Mucosa of rectum (tissue), 2 donors: ENCODE measurements at regions not wholly inside any gene's neighbourhood (a gene's known extent, or its start where the extent isn't known, plus 50 kb on each side); places are given as distances from the start of the nearest gene placed in this dataset.

Experiments
- H3K27ac ChIP-seq, 2 donors: one replicate each; pipeline ENCODE4 v1.7.0; 2013; ENCODE audit warnings: inconsistent platforms in 2 of 2, low read depth in 2 of 2, low read length in 2 of 2
- H3K27me3 ChIP-seq, 2 donors: one replicate each; pipeline ENCODE4 v1.7.0; 2013; ENCODE audit warnings: low read length in 2 of 2; ENCODE audit not compliant: control insufficient read depth in 2 of 2, insufficient read depth in 2 of 2
- H3K36me3 ChIP-seq, 2 donors: one replicate each; pipeline ENCODE4 v1.7.0; 2013; ENCODE audit warnings: low read length in 2 of 2; ENCODE audit not compliant: control insufficient read depth in 2 of 2, insufficient read depth in 2 of 2
- H3K4me1 ChIP-seq, 2 donors: one replicate each; pipeline ENCODE4 v1.7.0; 2013; ENCODE audit warnings: low read length in 2 of 2, mild to moderate bottlenecking in 1 of 2; ENCODE audit not compliant: control insufficient read depth in 2 of 2, insufficient read depth in 2 of 2
- H3K4me3 ChIP-seq, 2 donors: one replicate each; pipeline ENCODE4 v1.7.0; 2013; ENCODE audit warnings: low read length in 2 of 2
- H3K9ac ChIP-seq, 2 donors: one replicate each; pipeline ENCODE4 v1.7.0; 2013; ENCODE audit warnings: low read length in 2 of 2, low read depth in 1 of 2, mild to moderate bottlenecking in 1 of 2
- H3K9me3 ChIP-seq, 2 donors: one replicate each; pipeline ENCODE4 v1.7.0; 2013; ENCODE audit warnings: low read length in 2 of 2; ENCODE audit not compliant: control insufficient read depth in 2 of 2
- donor health status: healthy.
- donor health status: Normal muscosa, but diverticular disease.

- H3K4me1 ChIP-seq = no peaks in the 10 kb centered on the region
- no peaks in the 10 kb centered on the region for H3K36me3 ChIP-seq
- H3K27ac ChIP-seq = no peak overlapping the region
- H3K4me3 ChIP-seq = no peak overlapping the region
- H3K27me3 ChIP-seq = peaks cover 0 to 3% of the 10 kb centered on the region in 2 donors
- H3K9me3 ChIP-seq = no peaks in the 10 kb centered on the region
- no peak overlapping the region for H3K9ac ChIP-seq
These were observed 542.8 kb upstream of the PCDH9 start for GRCh38 chr13:67772807-67773453.

DNA sequence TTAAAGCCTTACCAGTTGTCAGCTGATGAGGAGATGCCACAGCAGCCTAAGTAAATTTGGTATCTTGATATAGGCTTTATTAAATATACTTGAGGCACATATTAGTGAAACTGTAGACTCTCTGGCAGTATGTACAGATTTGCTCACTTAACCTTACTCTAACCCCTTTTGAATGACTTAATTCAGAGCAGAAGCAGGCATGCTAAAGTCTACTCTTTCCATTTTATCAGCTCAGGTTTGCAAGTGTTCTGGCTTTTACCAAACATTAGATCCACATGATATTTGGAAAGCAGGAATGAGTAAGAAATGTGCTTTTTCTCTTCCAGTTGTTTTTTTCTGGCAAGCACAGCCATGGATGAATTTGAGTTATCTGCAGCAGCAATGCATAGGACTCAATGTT lies 541.0 kb upstream of the PCDH9 start:
- H3K9me3 ChIP-seq = no peaks in the 10 kb centered on the region
- H3K27ac ChIP-seq = no peak overlapping the region
- no peaks in the 10 kb centered on the region for H3K4me1 ChIP-seq
- H3K36me3 ChIP-seq = no peaks in the 10 kb centered on the region
- H3K4me3 ChIP-seq = no peak overlapping the region
- peaks cover 0 to 3% of the 10 kb centered on the region in 2 donors for H3K27me3 ChIP-seq
- H3K9ac ChIP-seq = no peak overlapping the region

- no peaks in the 10 kb centered on the region for H3K36me3 ChIP-seq
- H3K9ac ChIP-seq = no peak overlapping the region
- no peak overlapping the region for H3K4me3 ChIP-seq
- H3K4me1 ChIP-seq = no peaks in the 10 kb centered on the region
- no peaks in the 10 kb centered on the region for H3K9me3 ChIP-seq
- peaks cover 0 to 3% of the 10 kb centered on the region in 2 donors for H3K27me3 ChIP-seq
- H3K27ac ChIP-seq = no peak overlapping the region
These were observed 539.8 kb upstream of the PCDH9 start for GRCh38 chr13:67769987-67770341.

DNA sequence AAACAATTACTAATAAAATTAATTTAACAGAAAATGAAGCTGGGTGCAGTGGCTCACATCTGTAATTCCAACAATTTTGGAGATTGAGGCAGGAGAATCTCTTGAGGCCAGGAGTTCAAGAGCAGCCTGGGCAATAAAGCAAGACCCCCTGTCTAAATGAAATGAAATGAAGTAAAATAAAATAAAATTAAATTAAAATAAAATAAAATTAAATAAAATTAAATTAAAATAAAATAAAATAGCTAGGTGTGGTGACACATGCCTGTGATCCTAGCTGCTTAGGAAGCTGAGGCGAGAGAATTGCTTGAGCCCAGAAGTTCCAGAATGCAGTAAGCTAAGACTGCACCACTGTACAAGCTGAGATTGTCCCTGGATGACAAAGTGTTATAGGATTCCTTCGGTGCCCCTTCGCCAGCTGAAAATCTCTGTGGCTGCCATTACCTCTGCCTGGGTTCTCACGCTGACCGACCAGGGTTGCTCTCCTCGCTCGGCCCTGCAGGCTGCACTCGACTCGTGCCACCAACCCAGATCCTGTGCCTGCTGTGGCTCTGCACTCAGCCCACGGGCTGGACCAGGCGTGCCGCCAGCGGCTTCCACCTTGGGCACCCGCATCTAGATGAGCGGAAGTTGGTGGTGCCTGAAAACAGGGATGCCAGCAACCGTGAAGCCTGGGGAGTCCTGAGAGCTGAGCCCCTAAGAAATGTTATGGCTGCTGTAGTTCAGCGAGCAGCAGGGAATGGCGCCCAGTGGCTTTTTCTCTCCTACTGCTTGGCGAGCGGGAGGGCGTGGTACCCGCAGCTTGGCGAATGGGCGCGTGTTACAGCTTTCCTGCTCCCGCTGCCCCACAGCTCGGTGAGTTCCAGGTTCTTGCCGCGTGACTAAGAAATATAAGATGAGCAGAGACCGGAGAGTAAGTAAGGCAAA lies 539.2 kb upstream of the PCDH9 start:
- Histone ChIP-seq H3K27me3 (peaks cover 0 to 3% of the 10 kb centered on the region in 2 donors), H3K9ac (no peak overlapping the region), H3K9me3 (no peaks in the 10 kb centered on the region), H3K4me3 (no peak overlapping the region), H3K27ac (no peak overlapping the region), H3K4me1 (no peaks in the 10 kb centered on the region), H3K36me3 (no peaks in the 10 kb centered on the region)

DNA sequence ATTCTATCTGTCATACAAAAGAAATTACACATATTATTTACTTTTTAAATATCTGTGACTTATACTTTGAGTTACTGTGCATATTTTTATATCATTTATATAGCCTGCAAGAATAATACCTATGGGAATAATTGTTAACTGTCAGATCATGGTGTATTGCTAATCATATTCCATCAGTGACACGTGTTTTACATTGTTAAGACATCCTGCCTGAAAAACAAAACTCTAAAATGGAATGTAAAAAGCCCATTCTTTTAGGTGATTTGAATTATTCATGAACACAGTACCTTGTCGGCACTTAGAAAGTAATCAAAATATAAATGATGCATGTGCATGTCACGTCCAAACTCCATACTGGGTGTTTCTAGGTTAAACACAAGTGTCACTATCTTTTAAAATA lies 533.8 kb upstream of the PCDH9 start:
- H3K9ac ChIP-seq = no peak overlapping the region
- no peaks in the 10 kb centered on the region for H3K9me3 ChIP-seq
- H3K4me3 ChIP-seq = no peak overlapping the region
- no peak overlapping the region for H3K27ac ChIP-seq
- no peaks in the 10 kb centered on the region for H3K27me3 ChIP-seq
- no peaks in the 10 kb centered on the region for H3K36me3 ChIP-seq
- no peaks in the 10 kb centered on the region for H3K4me1 ChIP-seq

DNA sequence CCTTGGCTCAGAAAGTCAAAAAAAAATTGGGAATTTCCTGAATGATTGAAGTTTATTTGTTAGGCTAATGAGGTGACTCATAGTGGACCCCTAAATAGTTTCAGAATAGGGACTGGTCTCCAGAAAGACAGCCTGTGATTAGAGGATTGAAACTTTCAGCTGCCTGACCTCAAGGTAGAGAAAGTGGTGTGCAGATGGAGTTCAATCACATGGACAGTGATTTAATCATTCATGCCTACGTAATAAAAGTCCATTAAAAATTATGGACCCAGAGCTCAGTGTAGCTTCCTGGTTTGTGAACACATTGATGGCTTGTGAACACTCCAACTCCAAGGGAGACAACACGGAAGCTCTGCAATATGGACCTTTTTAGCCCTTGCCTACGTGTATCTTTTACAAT lies 533.2 kb upstream of the PCDH9 start:
- no peaks in the 10 kb centered on the region for H3K36me3 ChIP-seq
- no peak overlapping the region for H3K4me3 ChIP-seq
- no peaks in the 10 kb centered on the region for H3K27me3 ChIP-seq
- no peaks in the 10 kb centered on the region for H3K4me1 ChIP-seq
- no peak overlapping the region for H3K9ac ChIP-seq
- no peak overlapping the region for H3K27ac ChIP-seq
- no peaks in the 10 kb centered on the region for H3K9me3 ChIP-seq

- Histone ChIP-seq H3K9me3 (no peaks in the 10 kb centered on the region), H3K4me1 (no peaks in the 10 kb centered on the region), H3K27me3 (no peaks in the 10 kb centered on the region), H3K4me3 (no peak overlapping the region), H3K27ac (no peak overlapping the region), H3K9ac (no peak overlapping the region), H3K36me3 (no peaks in the 10 kb centered on the region)
These were observed 528.8 kb upstream of the PCDH9 start for GRCh38 chr13:67758975-67759374.

- Histone ChIP-seq H3K27me3 (no peaks in the 10 kb centered on the region), H3K36me3 (no peaks in the 10 kb centered on the region), H3K27ac (no peak overlapping the region), H3K4me1 (no peaks in the 10 kb centered on the region), H3K4me3 (no peak overlapping the region), H3K9ac (no peak overlapping the region), H3K9me3 (no peaks in the 10 kb centered on the region)
These were observed 523.9 kb upstream of the PCDH9 start for GRCh38 chr13:67754012-67754411.

- no peaks in the 10 kb centered on the region for H3K9me3 ChIP-seq
- no peaks in the 10 kb centered on the region for H3K27me3 ChIP-seq
- H3K9ac ChIP-seq = no peak overlapping the region
- H3K4me3 ChIP-seq = no peak overlapping the region
- no peaks in the 10 kb centered on the region for H3K36me3 ChIP-seq
- H3K4me1 ChIP-seq = no peaks in the 10 kb centered on the region
- no peak overlapping the region for H3K27ac ChIP-seq
These were observed 522.6 kb upstream of the PCDH9 start for GRCh38 chr13:67752759-67753158.

DNA sequence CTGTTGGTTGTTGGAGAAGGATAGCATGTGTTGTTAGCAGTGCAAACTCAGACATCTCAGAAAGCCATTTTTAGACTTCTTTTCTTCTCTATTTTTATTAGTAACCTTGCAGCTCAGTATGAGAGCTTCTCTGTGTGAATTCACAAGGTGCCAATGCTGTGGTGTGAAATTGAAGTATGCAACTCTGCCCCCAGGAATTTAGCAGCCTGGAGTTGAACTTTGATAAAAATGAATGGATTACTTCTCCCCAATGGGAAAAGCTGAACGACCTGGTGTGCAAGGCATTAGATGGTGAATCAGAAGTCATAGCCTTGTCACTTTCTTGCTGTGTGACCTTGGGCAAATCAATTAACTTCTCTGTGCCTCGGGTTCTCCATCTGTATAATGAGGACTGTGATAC lies 512.3 kb upstream of the PCDH9 start:
- Histone ChIP-seq H3K27ac (no peak overlapping the region), H3K4me3 (no peak overlapping the region), H3K9me3 (no peaks in the 10 kb centered on the region), H3K27me3 (no peaks in the 10 kb centered on the region), H3K36me3 (no peaks in the 10 kb centered on the region), H3K4me1 (no peaks in the 10 kb centered on the region), H3K9ac (no peak overlapping the region)
